ENCODE measurements at regions not wholly inside any gene's neighbourhood (a gene's known extent, or its start where the extent isn't known, plus 50 kb on each side); places are given as distances from the start of the nearest gene placed in this dataset.

GRCh38 chr18:55866886-55867285 lies 278.9 kb upstream of the TCF4 start:
- TF ChIP-seq YY1 (IDR thresholded peaks at IDR 0.05; ENCODE audit: insufficient read depth, insufficient read length) (no peak), ZNF274 (IDR thresholded peaks at IDR 0.05; ENCODE audit: low read depth, low read length) (no peak)
